Skeletal muscle tissue (tissue), 3 donors: ENCODE measurements at regions not wholly inside any gene's neighbourhood (a gene's known extent, or its start where the extent isn't known, plus 50 kb on each side); places are given as distances from the start of the nearest gene placed in this dataset.

Experiments used
- H3K27ac ChIP-seq: one replicate; pipeline ENCODE4 v1.7.0; 2013; ENCODE audit warnings: mild to moderate bottlenecking, low read depth, low read length, inconsistent platforms
- H3K27me3 ChIP-seq, 3 donors: one replicate each; pipeline ENCODE4 v1.7.0; 2013; ENCODE audit warnings: low read length in 3 of 3; ENCODE audit not compliant: control insufficient read depth in 3 of 3, insufficient read depth in 3 of 3
- H3K36me3 ChIP-seq, 3 donors: one replicate each; pipeline ENCODE4 v1.7.0; 2013; ENCODE audit warnings: low read length in 3 of 3; ENCODE audit not compliant: control insufficient read depth in 3 of 3, insufficient read depth in 3 of 3
- H3K4me1 ChIP-seq, 3 donors: one replicate each; pipeline ENCODE4 v1.7.0; 2013; ENCODE audit warnings: low read length in 3 of 3, mild to moderate bottlenecking in 3 of 3; ENCODE audit not compliant: control insufficient read depth in 3 of 3, insufficient read depth in 3 of 3
- H3K4me3 ChIP-seq, 3 donors: one replicate each; pipeline ENCODE4 v1.7.0; 2013; ENCODE audit warnings: low read length in 3 of 3
- H3K9ac ChIP-seq, 3 donors: one replicate each; pipeline ENCODE4 v1.7.0; 2013; ENCODE audit warnings: low read length in 3 of 3, mild to moderate bottlenecking in 3 of 3, moderate library complexity in 2 of 3, low read depth in 1 of 3
- H3K9me3 ChIP-seq, 3 donors: one replicate each; pipeline ENCODE4 v1.7.0; 2013; ENCODE audit warnings: low read length in 3 of 3; ENCODE audit not compliant: control insufficient read depth in 3 of 3
- donor health status: Osteomylitis.

DNA sequence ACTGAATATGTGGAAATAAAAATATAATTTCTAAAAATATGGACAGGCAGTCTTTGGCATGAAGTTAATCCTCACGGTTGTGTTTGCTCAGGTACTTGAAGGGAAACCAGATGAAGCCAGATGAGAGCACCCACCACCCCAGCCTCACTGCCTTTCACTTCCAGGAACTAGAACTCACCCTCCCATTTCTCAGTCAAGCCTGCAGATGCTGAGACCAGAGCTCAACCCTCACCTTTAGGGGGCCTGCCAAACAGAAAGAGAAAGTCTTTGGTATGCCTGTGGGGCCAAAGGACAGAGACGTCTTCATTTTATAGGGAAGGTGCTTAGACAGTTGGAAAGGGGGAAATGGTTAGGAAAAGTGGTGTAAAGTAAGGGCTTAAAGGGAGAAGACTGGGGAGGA is 252.8 kb upstream of the PLET1 start:
- no peaks in the 10 kb centered on the region for H3K9me3 ChIP-seq
- H3K27ac ChIP-seq, result no peak overlapping the region
- H3K4me3 ChIP-seq, result no peak overlapping the region
- no peaks in the 10 kb centered on the region for H3K27me3 ChIP-seq
- H3K4me1 ChIP-seq, result no peaks in the 10 kb centered on the region
- H3K9ac ChIP-seq, result no peak overlapping the region
- no peaks in the 10 kb centered on the region for H3K36me3 ChIP-seq

DNA sequence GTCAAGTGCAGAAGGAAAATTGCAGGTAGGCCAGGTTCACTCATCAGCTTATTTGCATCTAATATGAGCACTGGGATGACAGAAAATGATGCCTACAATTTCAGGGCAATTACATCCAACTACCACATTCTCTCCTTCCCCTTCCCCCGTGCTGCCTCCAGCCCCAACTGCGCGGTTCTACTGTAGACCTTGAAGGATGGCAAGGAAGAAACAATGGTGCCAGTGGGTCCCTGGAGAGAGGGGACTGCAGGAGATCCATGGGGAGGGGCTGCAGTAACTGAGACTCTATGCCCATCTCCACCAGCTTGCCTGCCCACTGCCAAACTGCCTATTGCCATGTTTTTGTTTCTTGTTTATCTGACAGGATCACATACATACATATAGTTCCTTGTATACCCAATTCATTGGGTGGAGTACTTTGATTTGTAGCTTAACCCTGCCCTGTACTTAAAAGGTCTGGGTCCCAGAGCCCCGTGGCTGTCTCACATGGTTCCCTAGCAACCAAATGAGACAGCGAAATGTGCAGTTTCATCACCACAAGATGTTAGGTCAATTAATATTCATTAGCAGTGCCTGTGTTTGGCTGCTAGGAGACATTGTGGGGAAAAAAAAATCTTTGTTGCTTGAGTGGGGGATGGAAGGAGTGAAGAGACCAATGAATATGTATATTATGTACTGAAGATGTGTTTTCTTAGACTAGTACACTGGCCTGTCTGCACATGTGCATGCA is 253.5 kb upstream of the PLET1 start:
- Histone ChIP-seq H3K4me3 (no peak overlapping the region), H3K27me3 (no peaks in the 10 kb centered on the region), H3K36me3 (no peaks in the 10 kb centered on the region), H3K27ac (no peak overlapping the region), H3K9me3 (no peaks in the 10 kb centered on the region), H3K4me1 (no peaks in the 10 kb centered on the region), H3K9ac (no peak overlapping the region)

DNA sequence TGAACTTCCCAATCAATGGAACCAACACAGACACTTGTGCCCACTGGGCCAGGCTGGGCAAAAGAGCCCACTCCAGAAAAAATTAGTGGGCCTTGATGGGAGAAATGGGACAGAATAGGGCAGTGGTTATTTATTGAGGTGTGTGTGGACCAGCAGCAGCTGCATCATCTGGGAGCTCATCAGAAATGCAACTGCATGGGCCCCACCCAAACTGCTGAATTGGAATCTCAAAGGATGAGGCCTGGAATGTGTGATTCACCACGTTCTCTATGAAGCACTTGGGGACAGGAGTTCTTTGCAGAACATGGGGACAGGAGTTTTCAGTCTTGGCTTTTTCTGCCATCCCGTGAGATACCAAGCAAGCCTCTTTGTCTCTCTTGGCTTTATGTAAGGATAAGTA is 255.6 kb upstream of the PLET1 start:
- Histone ChIP-seq H3K27me3 (no peaks in the 10 kb centered on the region), H3K27ac (no peak overlapping the region), H3K9me3 (no peaks in the 10 kb centered on the region), H3K4me1 (no peaks in the 10 kb centered on the region), H3K4me3 (no peak overlapping the region), H3K9ac (no peak overlapping the region), H3K36me3 (no peaks in the 10 kb centered on the region)

DNA sequence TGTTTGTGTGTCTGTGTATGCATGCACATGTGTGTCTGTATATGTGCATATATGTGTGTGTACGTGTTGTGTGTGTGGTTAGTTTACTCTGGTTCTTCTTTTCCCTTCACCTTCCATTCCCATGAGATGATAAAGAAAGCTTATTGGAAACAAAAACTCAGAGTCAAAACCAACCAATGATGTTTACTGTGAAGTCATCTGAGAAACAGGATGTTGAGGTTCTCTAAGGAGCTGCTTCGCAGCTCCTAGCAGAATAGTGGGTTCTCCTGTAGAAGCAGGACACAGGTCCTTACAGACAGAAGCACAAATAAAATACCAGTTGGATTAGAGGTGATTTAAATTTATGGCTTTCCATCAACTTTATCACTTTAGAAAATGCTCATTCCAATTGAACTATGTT is 256.1 kb upstream of the PLET1 start:
- H3K27me3 ChIP-seq, result no peaks in the 10 kb centered on the region
- H3K9ac ChIP-seq, result no peak overlapping the region
- H3K36me3 ChIP-seq, result no peaks in the 10 kb centered on the region
- no peak overlapping the region for H3K27ac ChIP-seq
- no peaks in the 10 kb centered on the region for H3K4me1 ChIP-seq
- H3K4me3 ChIP-seq, result no peak overlapping the region
- H3K9me3 ChIP-seq, result no peaks in the 10 kb centered on the region

DNA sequence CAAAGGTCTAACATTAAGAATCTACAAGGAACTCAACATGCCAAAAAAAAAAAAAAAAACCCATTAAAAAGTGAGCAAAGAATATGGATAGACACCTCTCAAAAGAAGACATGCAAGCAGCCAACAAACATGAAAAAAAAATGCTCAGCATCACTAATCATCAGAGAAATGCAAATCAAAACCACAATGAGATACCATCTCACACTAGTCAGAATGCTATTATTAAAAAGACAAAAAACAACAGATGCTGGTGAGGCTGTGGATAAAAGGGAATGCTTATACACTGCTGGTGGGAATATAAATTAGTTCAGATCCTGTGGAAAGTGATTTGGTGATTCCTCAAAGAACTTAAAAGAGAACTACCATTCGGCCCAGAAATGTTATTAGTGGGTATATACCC is 257.7 kb upstream of the PLET1 start:
- Histone ChIP-seq H3K9me3 (no peaks in the 10 kb centered on the region), H3K4me1 (peaks cover 0 to 1% (median 0%) of the 10 kb centered on the region in 3 donors), H3K36me3 (no peaks in the 10 kb centered on the region), H3K4me3 (no peak overlapping the region), H3K27me3 (no peaks in the 10 kb centered on the region), H3K9ac (no peak overlapping the region), H3K27ac (no peak overlapping the region)

DNA sequence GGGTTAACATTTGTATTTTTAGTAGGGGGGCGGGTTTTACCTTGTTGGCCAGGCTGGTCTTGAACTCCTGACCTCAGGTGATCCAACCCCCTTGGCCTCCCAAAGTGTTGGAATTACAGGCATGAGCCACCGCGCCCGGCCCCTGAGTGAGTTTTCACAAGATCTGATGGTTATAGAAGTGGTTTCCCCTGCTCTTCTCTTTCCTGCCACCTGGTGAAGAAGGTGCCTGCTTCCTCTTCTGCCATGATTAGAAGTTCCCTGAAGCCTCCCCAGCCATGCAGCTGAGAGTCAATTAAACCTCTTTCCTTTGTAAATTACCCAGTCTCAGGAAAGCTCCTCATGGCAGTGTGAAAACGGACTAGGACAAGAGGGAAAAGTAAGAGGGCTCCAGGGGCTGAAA is 259.1 kb upstream of the PLET1 start:
- no peaks in the 10 kb centered on the region for H3K9me3 ChIP-seq
- H3K27ac ChIP-seq, result no peak overlapping the region
- peaks cover 8 to 15% (median 8%) of the 10 kb centered on the region in 3 donors for H3K4me1 ChIP-seq
- H3K36me3 ChIP-seq, result no peaks in the 10 kb centered on the region
- H3K27me3 ChIP-seq, result no peaks in the 10 kb centered on the region
- no peak overlapping the region for H3K9ac ChIP-seq
- no peak overlapping the region for H3K4me3 ChIP-seq

DNA sequence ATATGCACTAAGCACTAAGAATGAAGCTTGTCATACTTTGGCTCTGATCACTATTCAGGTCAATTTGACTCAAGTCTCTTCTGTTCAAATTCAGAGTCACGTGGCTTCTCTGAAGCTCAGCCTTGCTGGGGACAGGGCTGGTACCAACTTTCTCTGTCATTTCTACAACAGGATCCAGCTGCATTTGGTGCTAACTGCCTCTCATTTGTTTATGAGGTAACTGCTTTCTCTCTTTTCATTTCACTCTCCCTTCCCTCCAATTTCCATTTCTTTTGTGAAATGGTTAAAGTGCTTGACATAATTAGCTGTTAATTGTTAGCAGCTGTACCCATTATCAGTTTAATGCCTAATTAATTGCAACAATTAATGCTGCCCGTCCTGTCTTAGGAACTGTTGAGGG is 259.7 kb upstream of the PLET1 start:
- Histone ChIP-seq H3K9ac (no peak overlapping the region), H3K36me3 (no peaks in the 10 kb centered on the region), H3K27me3 (no peaks in the 10 kb centered on the region), H3K4me1 (peaks cover 14 to 21% (median 15%) of the 10 kb centered on the region in 3 donors), H3K4me3 (no peak overlapping the region), H3K9me3 (no peaks in the 10 kb centered on the region), H3K27ac (no peak overlapping the region)

DNA sequence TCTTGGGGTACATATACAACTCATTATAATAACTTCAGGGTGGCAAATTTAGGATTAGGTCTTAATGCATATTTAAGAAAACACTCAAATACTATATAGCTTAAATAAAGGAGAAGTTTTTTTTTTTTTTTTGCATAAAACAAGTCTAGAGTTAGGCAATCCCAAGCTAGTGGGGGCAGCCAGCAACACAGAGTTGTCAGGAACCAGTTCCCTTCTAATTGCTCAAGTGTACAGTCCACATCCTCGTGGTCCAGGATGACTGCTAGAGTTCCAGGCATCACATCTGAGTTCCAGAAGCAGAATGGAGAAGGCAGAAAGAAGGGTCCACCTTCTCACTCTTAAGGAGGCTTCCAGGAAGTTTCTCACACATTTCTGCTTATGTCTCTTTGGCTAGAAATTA is 261.9 kb upstream of the PLET1 start:
- no peak overlapping the region for H3K9ac ChIP-seq
- no peaks in the 10 kb centered on the region for H3K9me3 ChIP-seq
- peaks cover 26 to 38% (median 32%) of the 10 kb centered on the region in 3 donors for H3K4me1 ChIP-seq
- H3K36me3 ChIP-seq, result no peaks in the 10 kb centered on the region
- no peaks in the 10 kb centered on the region for H3K27me3 ChIP-seq
- no peak overlapping the region for H3K27ac ChIP-seq
- no peak overlapping the region for H3K4me3 ChIP-seq

DNA sequence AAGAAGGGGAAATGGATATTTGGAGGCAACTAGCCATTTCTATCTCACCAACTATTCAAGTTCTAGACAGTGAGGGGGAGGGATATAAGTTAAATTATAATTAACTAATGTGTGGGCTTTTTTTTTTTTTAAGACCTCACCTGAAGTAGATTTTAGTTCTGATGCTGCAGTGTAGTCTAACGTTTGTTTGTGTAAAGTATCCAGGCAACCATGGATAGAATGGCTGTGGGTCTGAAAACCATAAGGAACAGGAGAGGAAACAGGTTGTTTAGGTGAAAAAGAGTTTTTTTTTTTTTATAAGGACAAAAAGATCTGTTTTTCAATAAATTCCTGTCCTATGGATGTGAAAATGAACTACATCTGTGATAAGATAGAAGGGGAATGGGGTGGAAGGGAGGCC is 262.4 kb upstream of the PLET1 start:
- Histone ChIP-seq H3K9ac (no peak overlapping the region), H3K4me3 (no peak overlapping the region), H3K27me3 (no peaks in the 10 kb centered on the region), H3K36me3 (no peaks in the 10 kb centered on the region), H3K9me3 (no peaks in the 10 kb centered on the region), H3K4me1 (peaks cover 26 to 38% (median 32%) of the 10 kb centered on the region in 3 donors), H3K27ac (no peak overlapping the region)

DNA sequence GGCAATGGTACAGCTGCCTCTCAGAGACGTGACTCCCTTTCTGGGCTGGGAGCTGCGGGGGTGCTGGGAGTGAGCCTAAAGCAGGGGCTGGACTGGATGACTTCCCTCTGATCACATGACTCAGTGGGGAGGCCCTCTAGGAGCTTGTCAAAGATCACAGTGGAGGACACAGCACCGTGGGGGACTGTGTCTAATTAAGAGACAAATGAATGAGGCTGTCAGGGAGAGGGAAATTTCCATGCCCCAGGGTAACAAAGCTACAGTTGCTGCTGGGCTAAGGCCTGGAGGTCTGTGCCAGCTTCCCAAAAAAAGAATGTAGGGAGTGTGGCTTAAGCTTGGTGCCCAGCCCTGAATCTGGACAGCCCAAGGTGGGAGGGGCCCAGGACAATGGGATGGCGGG is 262.8 kb upstream of the PLET1 start:
- Histone ChIP-seq H3K27me3 (no peaks in the 10 kb centered on the region), H3K4me3 (no peak overlapping the region), H3K36me3 (no peaks in the 10 kb centered on the region), H3K27ac (peak overlapping the region; percentile 9), H3K9ac (no peak overlapping the region), H3K9me3 (no peaks in the 10 kb centered on the region), H3K4me1 (peaks cover 26 to 38% (median 32%) of the 10 kb centered on the region in 3 donors)
